Colonic mucosa (tissue), 4 donors: ENCODE measurements at regions not wholly inside any gene's neighbourhood (a gene's known extent, or its start where the extent isn't known, plus 50 kb on each side); places are given as distances from the start of the nearest gene placed in this dataset.

Source experiments
- DNase-seq: peaks from one replicate; pipeline ENCODE4 v3.0.0-alpha.2; 2020
- H3K27ac ChIP-seq: fragments of 200-600 bp; one replicate; pipeline ENCODE4 v1.8.0; 2021
- H3K27me3 ChIP-seq: fragments of 200-600 bp; one replicate; pipeline ENCODE4 v1.8.0; 2021
- H3K36me3 ChIP-seq: fragments of 200-600 bp; one replicate; pipeline ENCODE4 v1.8.0; 2021
- H3K4me1 ChIP-seq: fragments of 200-600 bp; one replicate; pipeline ENCODE4 v1.8.0; 2021; ENCODE audit warnings: mild to moderate bottlenecking
- H3K4me3 ChIP-seq: fragments of 200-600 bp; one replicate; pipeline ENCODE4 v1.8.0; 2021
- H3K9ac ChIP-seq, 2 donors: one replicate each; pipeline ENCODE4 v1.7.0; 2013; ENCODE audit warnings: control low read depth in 2 of 2, low read depth in 2 of 2, low read length in 2 of 2
- H3K9me3 ChIP-seq: fragments of 200-600 bp; one replicate; pipeline ENCODE4 v1.8.0; 2021
- intact Hi-C: fragments of 100-400 bp; cut with DNase I; formaldehyde crosslinking; loops from one replicate; pipeline ENCODE4 v1.14.1; 2022
- TF ChIP-seq, protein P1 (sequence below): fragments of 200-600 bp; IDR thresholded peaks from one replicate; pipeline ENCODE4 v1.8.0; 2022; ENCODE audit warnings: antibody characterized with exemption, mild to moderate bottlenecking
- donor health status: healthy.
- donor health status: DM: no; HTN: no; CAD: no.
- donor health status: DM: no; HTN: no; CAD: no.

GRCh38 chr5:106417566-106417965 lies 1253.2 kb downstream of the EFNA5 start:
- Histone ChIP-seq H3K27ac (no peak overlapping the region), H3K4me1 (no peaks in the 10 kb centered on the region), H3K4me3 (no peak overlapping the region), H3K9me3 (no peaks in the 10 kb centered on the region), H3K27me3 (no peaks in the 10 kb centered on the region), H3K36me3 (no peaks in the 10 kb centered on the region), H3K9ac (no peak overlapping the region)
- TF ChIP-seq, protein P1, sequence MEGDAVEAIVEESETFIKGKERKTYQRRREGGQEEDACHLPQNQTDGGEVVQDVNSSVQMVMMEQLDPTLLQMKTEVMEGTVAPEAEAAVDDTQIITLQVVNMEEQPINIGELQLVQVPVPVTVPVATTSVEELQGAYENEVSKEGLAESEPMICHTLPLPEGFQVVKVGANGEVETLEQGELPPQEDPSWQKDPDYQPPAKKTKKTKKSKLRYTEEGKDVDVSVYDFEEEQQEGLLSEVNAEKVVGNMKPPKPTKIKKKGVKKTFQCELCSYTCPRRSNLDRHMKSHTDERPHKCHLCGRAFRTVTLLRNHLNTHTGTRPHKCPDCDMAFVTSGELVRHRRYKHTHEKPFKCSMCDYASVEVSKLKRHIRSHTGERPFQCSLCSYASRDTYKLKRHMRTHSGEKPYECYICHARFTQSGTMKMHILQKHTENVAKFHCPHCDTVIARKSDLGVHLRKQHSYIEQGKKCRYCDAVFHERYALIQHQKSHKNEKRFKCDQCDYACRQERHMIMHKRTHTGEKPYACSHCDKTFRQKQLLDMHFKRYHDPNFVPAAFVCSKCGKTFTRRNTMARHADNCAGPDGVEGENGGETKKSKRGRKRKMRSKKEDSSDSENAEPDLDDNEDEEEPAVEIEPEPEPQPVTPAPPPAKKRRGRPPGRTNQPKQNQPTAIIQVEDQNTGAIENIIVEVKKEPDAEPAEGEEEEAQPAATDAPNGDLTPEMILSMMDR = no peak
- no peak for DNase-seq
- intact Hi-C loops = no loop called here

DNA sequence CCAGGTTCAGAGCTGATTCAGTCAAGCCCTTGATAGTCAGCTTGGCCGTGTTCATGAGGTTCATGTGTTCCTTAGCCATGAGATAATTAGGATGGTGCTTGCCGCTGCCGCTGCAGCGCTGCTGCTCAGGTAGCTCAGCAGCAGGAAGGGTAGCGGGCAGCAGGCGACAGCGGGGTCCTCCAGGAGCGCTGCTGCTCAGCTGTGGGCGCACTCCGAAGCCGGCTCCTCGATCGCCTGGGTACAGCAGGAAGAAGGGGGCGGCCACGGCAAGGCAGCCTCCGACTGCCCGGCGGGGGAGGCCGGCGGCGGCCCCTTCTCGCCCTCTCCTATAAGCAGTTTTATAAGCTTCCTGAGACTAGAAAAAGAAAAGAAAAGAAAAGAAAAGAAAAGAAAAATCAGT lies 1253.6 kb downstream of the EFNA5 start:
- H3K4me3 ChIP-seq = no peak overlapping the region
- H3K9me3 ChIP-seq = no peaks in the 10 kb centered on the region
- intact Hi-C loops = no loop called here
- DNase-seq = no peak
- no peaks in the 10 kb centered on the region for H3K27me3 ChIP-seq
- no peak overlapping the region for H3K9ac ChIP-seq
- TF ChIP-seq, protein P1 = no peak
- no peaks in the 10 kb centered on the region for H3K4me1 ChIP-seq
- H3K36me3 ChIP-seq = no peaks in the 10 kb centered on the region
- H3K27ac ChIP-seq = no peak overlapping the region

DNA sequence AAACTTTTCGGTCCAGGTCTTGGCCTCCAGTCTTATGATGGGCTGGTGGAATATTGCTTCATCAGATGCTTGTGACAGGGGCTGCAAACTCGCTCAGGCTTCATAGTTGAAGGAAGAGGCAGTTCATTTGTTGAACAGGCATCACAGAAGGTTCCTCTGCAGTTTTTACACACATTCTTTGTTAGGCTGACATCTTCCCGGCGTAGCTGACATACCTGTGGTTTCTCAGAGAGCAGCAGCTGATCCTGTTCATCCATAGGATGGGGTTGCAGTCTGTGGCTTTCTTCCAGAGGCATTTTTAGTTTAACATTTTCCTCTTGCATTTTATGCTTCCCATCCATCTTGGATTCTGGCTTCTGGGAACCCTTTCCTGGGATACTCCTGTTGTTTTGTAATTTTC lies 1255.2 kb downstream of the EFNA5 start:
- no peaks in the 10 kb centered on the region for H3K36me3 ChIP-seq
- no peak overlapping the region for H3K9ac ChIP-seq
- intact Hi-C loops = no loop called here
- no peak overlapping the region for H3K27ac ChIP-seq
- H3K4me3 ChIP-seq = no peak overlapping the region
- no peaks in the 10 kb centered on the region for H3K27me3 ChIP-seq
- no peaks in the 10 kb centered on the region for H3K4me1 ChIP-seq
- no peaks in the 10 kb centered on the region for H3K9me3 ChIP-seq
- TF ChIP-seq, protein P1 = no peak
- no peak for DNase-seq

- Histone ChIP-seq H3K27ac (no peak overlapping the region), H3K9me3 (no peaks in the 10 kb centered on the region), H3K9ac (no peak overlapping the region), H3K36me3 (no peaks in the 10 kb centered on the region), H3K27me3 (no peaks in the 10 kb centered on the region), H3K4me1 (no peaks in the 10 kb centered on the region), H3K4me3 (no peak overlapping the region)
- intact Hi-C loops = no loop called here
- TF ChIP-seq, protein P1 = no peak
- no peak for DNase-seq
Observed at GRCh38 chr5:106414342-106414741, 1256.4 kb downstream of the EFNA5 start.

- no peak for DNase-seq
- TF ChIP-seq, protein P1 = no peak
- intact Hi-C loops = no loop called here
- Histone ChIP-seq H3K27ac (no peak overlapping the region), H3K27me3 (no peaks in the 10 kb centered on the region), H3K9ac (no peak overlapping the region), H3K36me3 (no peaks in the 10 kb centered on the region), H3K4me1 (no peaks in the 10 kb centered on the region), H3K4me3 (no peak overlapping the region), H3K9me3 (no peaks in the 10 kb centered on the region)
Observed at GRCh38 chr5:106412606-106413005, 1258.1 kb downstream of the EFNA5 start.

DNA sequence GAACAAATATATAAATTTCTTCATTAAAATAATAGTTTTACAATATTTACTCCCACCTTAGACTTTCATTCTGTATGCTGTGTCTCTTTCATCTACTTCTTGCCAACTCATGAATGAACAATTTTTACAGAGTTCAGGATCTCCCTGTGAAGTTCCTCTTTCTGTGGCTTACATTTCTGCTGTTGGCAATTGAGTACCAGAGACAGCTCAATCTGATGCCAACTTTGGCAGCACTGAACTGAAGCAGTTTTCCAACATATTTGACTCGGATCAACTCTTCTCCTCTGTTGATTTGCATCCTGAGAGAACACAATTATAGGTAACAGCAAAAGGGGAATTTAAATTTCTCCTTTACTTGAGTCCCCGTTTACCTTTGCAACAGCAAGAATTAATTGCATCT lies 1262.2 kb downstream of the EFNA5 start:
- no peaks in the 10 kb centered on the region for H3K36me3 ChIP-seq
- intact Hi-C loops = no loop called here
- H3K27me3 ChIP-seq = no peaks in the 10 kb centered on the region
- H3K4me3 ChIP-seq = no peak overlapping the region
- no peaks in the 10 kb centered on the region for H3K4me1 ChIP-seq
- H3K27ac ChIP-seq = no peak overlapping the region
- TF ChIP-seq, protein P1 = no peak
- no peak for DNase-seq
- H3K9me3 ChIP-seq = no peaks in the 10 kb centered on the region
- H3K9ac ChIP-seq = no peak overlapping the region
